ENCODE measurements at regions not wholly inside any gene's neighbourhood (a gene's known extent, or its start where the extent isn't known, plus 50 kb on each side); places are given as distances from the start of the nearest gene placed in this dataset.

GRCh38 chr3:82978368-82978767, 1216.9 kb upstream of the GBE1 start (continued):
- no peak for TF ChIP-seq ESRRB (CRISPR knock-in tag; IDR thresholded peaks at IDR 0.05; ENCODE audit: borderline replicate concordance)
- no peak for TF ChIP-seq ZNF41 (CRISPR knock-in tag; conservative IDR thresholded peaks at IDR 0.05)
- no peak for TF ChIP-seq SRSF3 (IDR thresholded peaks at IDR 0.05; ENCODE audit: insufficient read depth, low read length)
- TF ChIP-seq ELF4 (CRISPR knock-in tag; IDR thresholded peaks at IDR 0.05) = no peak
- no peak for TF ChIP-seq CTCFL (IDR thresholded peaks at IDR 0.05; ENCODE audit: borderline replicate concordance, insufficient read depth, low read depth, low read length, poor library complexity, severe bottlenecking)
- TF ChIP-seq ZNF740 (CRISPR knock-in tag; IDR thresholded peaks at IDR 0.05) = no peak
- TF ChIP-seq ZNF740 (tag; IDR thresholded peaks at IDR 0.05) = no peak
- no peak for TF ChIP-seq SLC30A9 (CRISPR knock-in tag; IDR thresholded peaks at IDR 0.05)
- TF ChIP-seq BRD9 (IDR thresholded peaks at IDR 0.05; ENCODE audit: low read depth, partially characterized antibody) = no peak
- TF ChIP-seq HDAC8 (tag; IDR thresholded peaks at IDR 0.05) = no peak
- TF ChIP-seq ATF7 (IDR thresholded peaks at IDR 0.05) = no peak
- no peak for TF ChIP-seq ZEB2 (IDR thresholded peaks at IDR 0.05)
